ENCODE measurements at regions not wholly inside any gene's neighbourhood (a gene's known extent, or its start where the extent isn't known, plus 50 kb on each side); places are given as distances from the start of the nearest gene placed in this dataset.

DNA sequence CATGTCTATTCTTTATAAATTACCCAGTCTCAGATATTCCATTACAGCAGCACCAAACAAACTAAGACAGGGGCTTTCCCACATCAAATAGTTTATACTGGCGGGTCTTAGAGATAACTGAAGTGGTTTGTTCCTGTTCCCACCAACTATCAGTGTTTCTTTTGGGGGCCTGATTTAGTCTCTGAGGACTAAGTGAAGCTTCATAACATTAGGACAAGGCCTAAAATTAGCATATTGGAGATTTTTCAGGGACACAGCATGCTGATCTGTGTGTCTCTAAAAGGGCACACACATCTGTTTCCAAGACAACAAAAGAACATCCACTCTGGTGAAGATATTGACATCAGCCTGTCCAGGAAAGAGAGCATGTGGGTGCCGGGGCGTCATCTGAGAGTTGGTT lies 72.6 kb upstream of the SEMA6D start:
- Histone ChIP-seq H3K4me3 (ENCODE audit: insufficient read depth, low read length, poor library complexity, severe bottlenecking) (no peak overlapping the region), H3K9me2 (replicated peaks; ENCODE audit: insufficient read depth, low read length) (no peaks in the 10 kb centered on the region), H3K9me3 (ENCODE audit: insufficient read depth, low read length) (no peaks in the 10 kb centered on the region), H3K9ac (ENCODE audit: low read length) (no peak overlapping the region), H3K4me2 (ENCODE audit: low read depth, low read length, poor library complexity, severe bottlenecking) (no peak overlapping the region), H3F3A (ENCODE audit: insufficient read depth) (no peaks in the 10 kb centered on the region), H2AFZ (ENCODE audit: low read depth, low read length, severe bottlenecking) (no peak overlapping the region), H3K36me3 (ENCODE audit: low read length) (no peaks in the 10 kb centered on the region), H4K20me1 (ENCODE audit: low read depth, low read length) (no peaks in the 10 kb centered on the region), H3K27ac (ENCODE audit: low read depth, low read length) (no peak overlapping the region), H3K79me2 (ENCODE audit: insufficient read depth, low read length) (no peaks in the 10 kb centered on the region), H3K27me3 (ENCODE audit: low read length) (no peaks in the 10 kb centered on the region)
- TF ChIP-seq, protein P1, sequence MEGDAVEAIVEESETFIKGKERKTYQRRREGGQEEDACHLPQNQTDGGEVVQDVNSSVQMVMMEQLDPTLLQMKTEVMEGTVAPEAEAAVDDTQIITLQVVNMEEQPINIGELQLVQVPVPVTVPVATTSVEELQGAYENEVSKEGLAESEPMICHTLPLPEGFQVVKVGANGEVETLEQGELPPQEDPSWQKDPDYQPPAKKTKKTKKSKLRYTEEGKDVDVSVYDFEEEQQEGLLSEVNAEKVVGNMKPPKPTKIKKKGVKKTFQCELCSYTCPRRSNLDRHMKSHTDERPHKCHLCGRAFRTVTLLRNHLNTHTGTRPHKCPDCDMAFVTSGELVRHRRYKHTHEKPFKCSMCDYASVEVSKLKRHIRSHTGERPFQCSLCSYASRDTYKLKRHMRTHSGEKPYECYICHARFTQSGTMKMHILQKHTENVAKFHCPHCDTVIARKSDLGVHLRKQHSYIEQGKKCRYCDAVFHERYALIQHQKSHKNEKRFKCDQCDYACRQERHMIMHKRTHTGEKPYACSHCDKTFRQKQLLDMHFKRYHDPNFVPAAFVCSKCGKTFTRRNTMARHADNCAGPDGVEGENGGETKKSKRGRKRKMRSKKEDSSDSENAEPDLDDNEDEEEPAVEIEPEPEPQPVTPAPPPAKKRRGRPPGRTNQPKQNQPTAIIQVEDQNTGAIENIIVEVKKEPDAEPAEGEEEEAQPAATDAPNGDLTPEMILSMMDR (IDR thresholded peaks at IDR 0.05; ENCODE audit: insufficient read depth, low read length, poor library complexity, severe bottlenecking): no peak
- TF ChIP-seq EZH2phosphoT487 (conservative IDR thresholded peaks at IDR 0.05; ENCODE audit: low read length): no peak

DNA sequence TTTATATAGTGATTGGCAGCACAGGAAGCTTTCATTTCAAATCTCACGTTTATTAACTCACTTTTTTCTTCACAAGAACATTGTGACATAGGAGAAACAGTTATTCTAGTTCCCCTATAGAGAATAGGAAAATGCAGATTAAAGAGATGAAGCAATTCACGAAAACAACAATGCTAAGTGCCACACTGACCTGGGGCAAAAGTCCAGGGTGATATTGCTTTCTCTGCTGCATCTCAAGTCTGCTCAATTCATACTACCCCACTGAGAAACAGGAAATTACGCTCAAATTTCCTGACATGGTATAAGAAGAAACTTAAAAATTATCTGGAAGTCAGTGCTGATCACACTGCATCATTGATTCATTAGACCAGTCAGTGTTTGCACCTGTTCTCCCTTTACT lies 66.7 kb upstream of the SEMA6D start:
- no peaks in the 10 kb centered on the region for H3K9me3 ChIP-seq (ENCODE audit: insufficient read depth, low read length)
- H3K27me3 ChIP-seq (ENCODE audit: low read length): no peaks in the 10 kb centered on the region
- H3K9ac ChIP-seq (ENCODE audit: low read length): no peak overlapping the region
- no peak overlapping the region for H3K4me2 ChIP-seq (ENCODE audit: low read depth, low read length, poor library complexity, severe bottlenecking)
- TF ChIP-seq, protein P1 (IDR thresholded peaks at IDR 0.05; ENCODE audit: insufficient read depth, low read length, poor library complexity, severe bottlenecking): no peak
- TF ChIP-seq EZH2phosphoT487 (conservative IDR thresholded peaks at IDR 0.05; ENCODE audit: low read length): no peak
- H3K79me2 ChIP-seq (ENCODE audit: insufficient read depth, low read length): no peaks in the 10 kb centered on the region
- no peak overlapping the region for H2AFZ ChIP-seq (ENCODE audit: low read depth, low read length, severe bottlenecking)
- no peaks in the 10 kb centered on the region for H3K36me3 ChIP-seq (ENCODE audit: low read length)
- no peaks in the 10 kb centered on the region for H4K20me1 ChIP-seq (ENCODE audit: low read depth, low read length)
- H3K27ac ChIP-seq (ENCODE audit: low read depth, low read length): no peak overlapping the region
- no peaks in the 10 kb centered on the region for H3F3A ChIP-seq (ENCODE audit: insufficient read depth)
- H3K4me3 ChIP-seq (ENCODE audit: insufficient read depth, low read length, poor library complexity, severe bottlenecking): no peak overlapping the region
- no peaks in the 10 kb centered on the region for H3K9me2 ChIP-seq (replicated peaks; ENCODE audit: insufficient read depth, low read length)

DNA sequence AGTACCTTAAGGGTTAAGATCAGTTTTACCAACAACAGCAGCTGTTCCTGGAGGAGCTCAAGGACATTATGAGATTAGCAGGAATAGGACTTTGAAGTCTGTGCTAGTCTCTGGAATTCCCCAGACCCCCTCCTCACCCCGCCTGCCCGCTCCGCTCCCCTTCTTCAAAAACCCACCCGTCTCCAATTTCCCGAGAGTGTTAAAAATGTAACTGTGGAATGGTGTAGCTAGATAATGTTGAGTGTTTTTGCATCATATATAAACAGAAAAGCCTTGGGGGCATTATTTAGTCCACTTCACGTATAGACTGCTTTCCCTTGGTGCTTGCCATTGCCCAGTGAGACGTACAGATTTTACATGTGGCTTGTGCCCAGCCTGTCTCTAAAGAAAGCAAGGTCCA lies 65.0 kb upstream of the SEMA6D start:
- H3K36me3 ChIP-seq (ENCODE audit: low read length): no peaks in the 10 kb centered on the region
- no peak overlapping the region for H3K9ac ChIP-seq (ENCODE audit: low read length)
- H3K79me2 ChIP-seq (ENCODE audit: insufficient read depth, low read length): no peaks in the 10 kb centered on the region
- no peak overlapping the region for H3K27ac ChIP-seq (ENCODE audit: low read depth, low read length)
- no peaks in the 10 kb centered on the region for H3K27me3 ChIP-seq (ENCODE audit: low read length)
- H2AFZ ChIP-seq (ENCODE audit: low read depth, low read length, severe bottlenecking): no peak overlapping the region
- no peaks in the 10 kb centered on the region for H4K20me1 ChIP-seq (ENCODE audit: low read depth, low read length)
- TF ChIP-seq, protein P1 (IDR thresholded peaks at IDR 0.05; ENCODE audit: insufficient read depth, low read length, poor library complexity, severe bottlenecking): no peak
- TF ChIP-seq EZH2phosphoT487 (conservative IDR thresholded peaks at IDR 0.05; ENCODE audit: low read length): no peak
- no peak overlapping the region for H3K4me3 ChIP-seq (ENCODE audit: insufficient read depth, low read length, poor library complexity, severe bottlenecking)
- no peaks in the 10 kb centered on the region for H3K9me2 ChIP-seq (replicated peaks; ENCODE audit: insufficient read depth, low read length)
- no peaks in the 10 kb centered on the region for H3K9me3 ChIP-seq (ENCODE audit: insufficient read depth, low read length)
- H3F3A ChIP-seq (ENCODE audit: insufficient read depth): no peaks in the 10 kb centered on the region
- no peak overlapping the region for H3K4me2 ChIP-seq (ENCODE audit: low read depth, low read length, poor library complexity, severe bottlenecking)

DNA sequence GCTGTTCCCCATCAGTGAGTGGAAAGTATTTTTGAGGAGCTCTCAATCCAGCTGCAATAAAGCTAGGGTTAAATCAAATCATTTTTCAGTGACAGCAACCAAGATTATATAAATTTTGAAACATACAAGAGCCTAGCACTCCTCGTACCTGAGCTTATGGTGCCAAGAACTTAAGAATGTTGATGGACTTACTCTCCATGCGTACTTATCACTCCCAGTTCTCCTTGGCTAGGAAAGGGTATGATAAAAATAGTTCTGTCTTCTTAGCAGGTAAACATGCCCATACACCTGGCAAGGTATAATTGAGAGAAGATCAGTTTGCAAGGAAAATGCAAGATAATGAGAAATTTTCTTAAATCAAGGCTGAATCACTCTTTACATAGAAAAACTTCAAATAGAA lies 64.5 kb upstream of the SEMA6D start:
- Histone ChIP-seq H4K20me1 (ENCODE audit: low read depth, low read length) (no peaks in the 10 kb centered on the region), H3K9me2 (replicated peaks; ENCODE audit: insufficient read depth, low read length) (no peaks in the 10 kb centered on the region), H3K4me3 (ENCODE audit: insufficient read depth, low read length, poor library complexity, severe bottlenecking) (no peak overlapping the region), H3F3A (ENCODE audit: insufficient read depth) (no peaks in the 10 kb centered on the region), H3K36me3 (ENCODE audit: low read length) (no peaks in the 10 kb centered on the region), H3K9ac (ENCODE audit: low read length) (no peak overlapping the region), H3K27ac (ENCODE audit: low read depth, low read length) (no peak overlapping the region), H3K9me3 (ENCODE audit: insufficient read depth, low read length) (no peaks in the 10 kb centered on the region), H3K27me3 (ENCODE audit: low read length) (no peaks in the 10 kb centered on the region), H3K4me2 (ENCODE audit: low read depth, low read length, poor library complexity, severe bottlenecking) (no peak overlapping the region), H3K79me2 (ENCODE audit: insufficient read depth, low read length) (no peaks in the 10 kb centered on the region), H2AFZ (ENCODE audit: low read depth, low read length, severe bottlenecking) (no peak overlapping the region)
- TF ChIP-seq, protein P1 (IDR thresholded peaks at IDR 0.05; ENCODE audit: insufficient read depth, low read length, poor library complexity, severe bottlenecking): no peak
- TF ChIP-seq EZH2phosphoT487 (conservative IDR thresholded peaks at IDR 0.05; ENCODE audit: low read length): no peak

Measured in SU-DHL-6 (cell line).